AG04450 (cell line): ENCODE measurements at regions not wholly inside any gene's neighbourhood (a gene's known extent, or its start where the extent isn't known, plus 50 kb on each side); places are given as distances from the start of the nearest gene placed in this dataset.

Experiments used
- CTCF ChIA-PET: fragments of 300-600, 350-600 bp; formaldehyde crosslinking; extraction: SDS; loops from one replicate; lab custom pipeline; 2022; ENCODE audit warnings: antibody characterized with exemption, inconsistent platforms; lab: Charles Lee
- POLR2A ChIA-PET: fragments of 350-600 bp; formaldehyde crosslinking; extraction: SDS; loops from one replicate; lab custom pipeline; 2021; ENCODE audit warnings: antibody characterized with exemption, inconsistent platforms; lab: Yijun Ruan, JAX
- DNase-seq: peaks from one replicate; pipeline ENCODE4 v3.0.0-alpha.2; 2011; ENCODE audit warnings: low read depth, low spot score
- H3K27ac ChIP-seq: one replicate; pipeline ENCODE4 v1.5.1; 2012; ENCODE audit warnings: low read depth, low read length, control low read depth
- H3K27me3 ChIP-seq: one replicate; pipeline ENCODE4 v1.6.0; 2012; ENCODE audit warnings: low read length; ENCODE audit not compliant: control insufficient read depth, insufficient read depth
- H3K4me3 ChIP-seq: 2 replicates; pipeline ENCODE4 v1.5.1; 2011; ENCODE audit warnings: mild to moderate bottlenecking, low read depth, low read length, control low read depth
- H3K9me3 ChIP-seq: 2 replicates; pipeline ENCODE4 v1.5.1; 2012; ENCODE audit warnings: low read length; ENCODE audit not compliant: control insufficient read depth, insufficient read depth
- TF ChIP-seq, protein P1 (sequence below): IDR thresholded peaks from 2 replicates; pipeline ENCODE4 v1.5.1; 2011; ENCODE audit warnings: low read depth, low read length, control low read depth, inconsistent platforms

DNA sequence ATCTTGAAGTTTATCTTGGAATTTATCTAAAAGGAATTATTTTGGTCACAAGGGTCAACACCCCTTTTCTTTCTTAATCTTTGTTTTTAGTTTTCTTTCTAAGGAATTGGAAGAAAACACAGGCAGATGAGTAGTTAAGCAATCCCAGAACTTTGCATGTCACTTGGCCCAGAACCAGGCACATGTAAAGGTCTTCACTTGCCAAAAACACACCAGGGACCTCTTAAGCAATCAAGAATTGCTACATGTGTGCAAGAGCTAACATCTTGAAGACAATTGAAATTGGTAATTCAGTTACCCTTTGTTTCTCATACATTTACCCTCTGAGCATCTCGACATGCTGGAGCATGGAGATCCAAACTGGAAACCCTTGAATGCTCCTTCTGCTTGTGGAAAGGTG is 114.2 kb downstream of the ZC3H11B start:
- TF ChIP-seq, protein P1, sequence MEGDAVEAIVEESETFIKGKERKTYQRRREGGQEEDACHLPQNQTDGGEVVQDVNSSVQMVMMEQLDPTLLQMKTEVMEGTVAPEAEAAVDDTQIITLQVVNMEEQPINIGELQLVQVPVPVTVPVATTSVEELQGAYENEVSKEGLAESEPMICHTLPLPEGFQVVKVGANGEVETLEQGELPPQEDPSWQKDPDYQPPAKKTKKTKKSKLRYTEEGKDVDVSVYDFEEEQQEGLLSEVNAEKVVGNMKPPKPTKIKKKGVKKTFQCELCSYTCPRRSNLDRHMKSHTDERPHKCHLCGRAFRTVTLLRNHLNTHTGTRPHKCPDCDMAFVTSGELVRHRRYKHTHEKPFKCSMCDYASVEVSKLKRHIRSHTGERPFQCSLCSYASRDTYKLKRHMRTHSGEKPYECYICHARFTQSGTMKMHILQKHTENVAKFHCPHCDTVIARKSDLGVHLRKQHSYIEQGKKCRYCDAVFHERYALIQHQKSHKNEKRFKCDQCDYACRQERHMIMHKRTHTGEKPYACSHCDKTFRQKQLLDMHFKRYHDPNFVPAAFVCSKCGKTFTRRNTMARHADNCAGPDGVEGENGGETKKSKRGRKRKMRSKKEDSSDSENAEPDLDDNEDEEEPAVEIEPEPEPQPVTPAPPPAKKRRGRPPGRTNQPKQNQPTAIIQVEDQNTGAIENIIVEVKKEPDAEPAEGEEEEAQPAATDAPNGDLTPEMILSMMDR, result no peak
- H3K9me3 ChIP-seq, result no peaks in the 10 kb centered on the region
- H3K4me3 ChIP-seq, result no peak overlapping the region
- CTCF ChIA-PET, result no interaction called here
- POLR2A ChIA-PET, result no interaction called here
- no peak overlapping the region for H3K27ac ChIP-seq
- DNase-seq, result no peak
- H3K27me3 ChIP-seq, result no peaks in the 10 kb centered on the region

DNA sequence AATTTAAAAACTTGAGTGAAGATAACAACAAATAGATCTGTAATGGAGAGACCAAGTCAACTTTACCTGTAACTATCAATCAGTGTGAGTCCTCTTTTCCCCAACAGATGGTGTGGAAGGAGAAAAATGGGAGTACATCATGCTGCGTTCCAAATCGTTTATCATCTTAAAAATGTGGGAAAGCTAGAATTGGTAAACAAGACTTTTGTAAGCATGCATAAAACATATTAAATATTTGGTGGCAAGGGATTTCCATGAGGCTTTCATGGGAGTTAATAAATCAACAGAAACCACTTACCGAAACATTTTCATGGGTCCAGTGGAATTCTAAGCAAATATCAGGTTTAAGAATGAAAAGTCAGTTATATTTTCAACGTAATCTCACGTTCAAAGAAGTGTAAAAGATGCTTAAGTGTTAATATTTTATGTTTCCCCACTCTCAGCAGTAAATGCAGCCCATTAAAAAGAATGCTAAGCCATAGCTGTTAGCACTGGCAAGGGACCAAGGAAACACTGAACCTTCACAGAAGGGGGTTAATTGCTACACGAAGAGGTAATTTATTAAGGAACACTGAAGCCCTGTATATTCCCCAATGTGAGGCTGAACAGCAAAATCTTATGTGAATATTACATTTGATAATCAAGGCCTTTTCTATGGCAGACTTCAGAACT is 117.0 kb downstream of the ZC3H11B start:
- TF ChIP-seq, protein P1, result no peak
- ChIA-PET CTCF (no interaction called here), POLR2A (no interaction called here)
- DNase-seq, result no peak
- Histone ChIP-seq H3K27me3 (no peaks in the 10 kb centered on the region), H3K4me3 (no peak overlapping the region), H3K27ac (no peak overlapping the region), H3K9me3 (no peaks in the 10 kb centered on the region)

DNA sequence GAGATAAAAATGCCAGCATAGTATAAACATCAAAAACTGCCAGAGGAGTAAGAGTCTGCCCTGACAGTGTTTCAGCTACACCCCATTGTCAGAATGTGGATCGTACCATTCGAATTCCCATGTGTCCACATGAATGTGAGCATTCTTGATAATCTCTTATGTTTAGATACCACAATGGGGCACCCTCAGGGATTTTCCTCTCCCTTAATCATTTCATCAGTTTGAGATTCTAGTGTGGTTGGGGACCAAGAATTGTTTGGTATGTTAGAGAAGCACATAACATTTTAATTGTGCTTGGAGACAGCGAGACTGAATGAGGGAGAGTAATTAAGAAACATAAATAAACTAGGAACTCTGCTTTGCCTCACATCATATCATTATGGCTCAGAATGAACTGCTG is 120.2 kb downstream of the ZC3H11B start:
- Histone ChIP-seq H3K27ac (no peak overlapping the region), H3K4me3 (no peak overlapping the region), H3K27me3 (no peaks in the 10 kb centered on the region), H3K9me3 (no peaks in the 10 kb centered on the region)
- CTCF ChIA-PET, result no interaction called here
- no peak for DNase-seq
- TF ChIP-seq, protein P1, result no peak
- POLR2A ChIA-PET, result no interaction called here

DNA sequence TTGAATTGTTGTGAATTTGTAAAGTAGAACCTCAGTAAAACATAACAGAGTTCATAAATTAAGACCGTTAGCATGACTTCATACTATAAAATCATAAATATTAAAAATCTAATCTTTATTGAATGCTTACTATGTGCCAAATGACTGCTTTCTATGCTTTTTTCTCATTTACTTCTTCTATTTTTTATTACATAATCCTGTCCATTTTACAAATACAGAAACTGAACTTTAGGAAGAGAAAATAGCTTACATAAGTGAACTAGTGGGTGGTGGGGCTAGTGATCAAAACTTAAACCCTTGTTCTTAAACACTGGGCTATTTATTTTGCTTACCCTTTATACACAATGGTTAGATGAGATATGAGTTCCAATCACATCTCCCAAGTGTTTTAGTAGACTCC is 122.3 kb downstream of the ZC3H11B start:
- CTCF ChIA-PET, result no interaction called here
- Histone ChIP-seq H3K27me3 (no peaks in the 10 kb centered on the region), H3K27ac (no peak overlapping the region), H3K9me3 (no peaks in the 10 kb centered on the region), H3K4me3 (no peak overlapping the region)
- no peak for DNase-seq
- TF ChIP-seq, protein P1, result no peak
- POLR2A ChIA-PET, result no interaction called here

DNA sequence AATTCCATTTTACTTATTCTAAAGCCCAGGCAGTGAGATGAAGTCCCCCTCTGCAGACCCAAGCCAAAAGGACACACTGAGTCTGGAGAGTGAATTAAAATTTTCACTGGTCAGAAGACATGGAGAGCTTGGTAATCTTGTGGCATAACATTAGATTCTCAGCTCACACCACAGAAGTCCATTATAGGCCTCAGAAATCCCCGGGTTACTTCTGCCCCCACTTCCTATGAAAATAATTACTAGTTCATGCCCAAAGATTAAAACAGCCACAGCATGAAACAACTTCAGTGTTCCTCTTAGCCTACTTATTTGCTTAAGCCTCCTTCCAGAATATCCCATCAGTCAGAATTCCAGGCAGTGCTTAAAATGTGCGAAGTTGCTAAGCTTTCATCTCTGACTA is 123.3 kb downstream of the ZC3H11B start:
- CTCF ChIA-PET, result interaction anchor here (0.7 kb wide), 1 partner anchor 1191 kb away, joined by 3 read pairs; no protein-coding TSS in a partner anchor

More for the DNA sequence above, 123.3 kb downstream of the ZC3H11B start:
- Histone ChIP-seq H3K4me3 (no peak overlapping the region), H3K27me3 (no peaks in the 10 kb centered on the region), H3K9me3 (no peaks in the 10 kb centered on the region), H3K27ac (no peak overlapping the region)
- POLR2A ChIA-PET, result no interaction called here
- TF ChIP-seq, protein P1, result no peak
- DNase-seq, result no peak
